ENCODE measurements at regions not wholly inside any gene's neighbourhood (a gene's known extent, or its start where the extent isn't known, plus 50 kb on each side); places are given as distances from the start of the nearest gene placed in this dataset.

GRCh38 chr21:39057121-39057520 is 126.1 kb downstream of the PSMG1 start:
- H2AFZ ChIP-seq = peak overlapping the region; percentile 56; the same call in 1 of the 2 replicates
- no peaks in the 10 kb centered on the region for H3K4me1 ChIP-seq (ENCODE audit: insufficient read depth)
- H3K36me3 ChIP-seq (ENCODE audit: insufficient read depth) = no peaks in the 10 kb centered on the region
- no peaks in the 10 kb centered on the region; the same call in 2 of the 3 replicates for H3K9me3 Mint-ChIP-seq
- ATAC-seq (no peak), DNase-seq (ENCODE audit: low spot score) (no peak)
- TF ChIP-seq ZNF114 (CRISPR knock-in tag; IDR thresholded peaks at IDR 0.05) (no peak), ZNF462 (CRISPR knock-in tag; IDR thresholded peaks at IDR 0.05) (no peak), ZNF331 (CRISPR knock-in tag; IDR thresholded peaks at IDR 0.05; ENCODE audit: low read depth) (no peak), ETS1 (IDR thresholded peaks at IDR 0.05) (no peak), EZH2 (IDR thresholded peaks at IDR 0.05; ENCODE audit: low read depth, unreplicated experiment) (no peak)
- H3K27me3 ChIP-seq (ENCODE audit: insufficient read depth) = no peaks in the 10 kb centered on the region
- H3K9me2 ChIP-seq (ENCODE audit: insufficient read depth) = no peaks in the 10 kb centered on the region
- no peaks in the 10 kb centered on the region for H3K79me2 ChIP-seq (replicated peaks; ENCODE audit: insufficient read depth)
- H3K27ac ChIP-seq (ENCODE audit: low read depth) = no peak overlapping the region
- no peaks in the 10 kb centered on the region for H3K36me3 Mint-ChIP-seq (ENCODE audit: low read depth)
- H3K4me3 Mint-ChIP-seq = no peak overlapping the region
- peaks cover 5% of the 10 kb centered on the region for H3K27me3 Mint-ChIP-seq (ENCODE audit: insufficient read depth, low read depth, poor library complexity)
- H3K4me3 ChIP-seq = no peak overlapping the region
- peaks cover 8% of the 10 kb centered on the region for H3K4me1 Mint-ChIP-seq
- H3K4me2 ChIP-seq = no peak overlapping the region
- no peaks in the 10 kb centered on the region for H4K20me1 ChIP-seq (replicated peaks; ENCODE audit: insufficient read depth)
- no peak overlapping the region for H3K27ac Mint-ChIP-seq
- H3F3A ChIP-seq (replicated peaks; ENCODE audit: low read depth) = no peaks in the 10 kb centered on the region

- Mint-ChIP-seq H3K27ac (no peak overlapping the region), H3K27me3 (ENCODE audit: insufficient read depth, low read depth, poor library complexity) (peaks cover 2% of the 10 kb centered on the region), H3K4me1 (peaks cover 8% of the 10 kb centered on the region), H3K9me3 (no peaks in the 10 kb centered on the region; the same call in 2 of the 3 replicates), H3K36me3 (ENCODE audit: low read depth) (no peaks in the 10 kb centered on the region), H3K4me3 (no peak overlapping the region)
- DNase-seq (ENCODE audit: low spot score) = no peak
- TF ChIP-seq NANOG (IDR thresholded peaks at IDR 0.05; ENCODE audit: borderline replicate concordance) (no peak), ETS1 (IDR thresholded peaks at IDR 0.05) (no peak), REST (IDR thresholded peaks at IDR 0.05; ENCODE audit: unreplicated experiment) (no peak)
- no peaks in the 10 kb centered on the region for H4K20me1 ChIP-seq (replicated peaks; ENCODE audit: insufficient read depth)
- H3K4me1 ChIP-seq (ENCODE audit: insufficient read depth) = no peaks in the 10 kb centered on the region
- no peaks in the 10 kb centered on the region for H3K27me3 ChIP-seq (ENCODE audit: insufficient read depth)
- no peak overlapping the region for H3K27ac ChIP-seq (ENCODE audit: low read depth)
- no peak for ATAC-seq
- no peaks in the 10 kb centered on the region for H3K9me2 ChIP-seq (ENCODE audit: insufficient read depth)
- no peaks in the 10 kb centered on the region for H3K79me2 ChIP-seq (replicated peaks; ENCODE audit: insufficient read depth)
- H3K4me2 ChIP-seq = no peak overlapping the region
- no peaks in the 10 kb centered on the region for H3F3A ChIP-seq (replicated peaks; ENCODE audit: low read depth)
- H3K36me3 ChIP-seq (ENCODE audit: insufficient read depth) = no peaks in the 10 kb centered on the region
- no peak overlapping the region for H2AFZ ChIP-seq
- no peak overlapping the region for H3K4me3 ChIP-seq
Observed at GRCh38 chr21:39056636-39057035, 126.6 kb downstream of the PSMG1 start.
